SK-N-SH treated with all-trans-retinoic acid at 6 μM for 48 hours (cell line): ENCODE measurements at regions not wholly inside any gene's neighbourhood (a gene's known extent, or its start where the extent isn't known, plus 50 kb on each side); places are given as distances from the start of the nearest gene placed in this dataset.
A peak's percentile ranks its signal among the peaks of the same experiment; 100 is the strongest.

Experiments
- ATAC-seq: fragments of 200-7000 bp; cut with Tn5 transposase; 3 replicates; pipeline ENCODE4 v1.9.1; 2020; ENCODE audit warnings: mild to moderate bottlenecking, moderate library complexity
- BACH2 ChIP-seq: fragments of 250-450 bp; sonication (Bioruptor Pico); IDR thresholded peaks from 2 replicates; pipeline ENCODE4 v1.9.0; 2021; ENCODE audit warnings: mild to moderate bottlenecking, borderline replicate concordance
- CSDC2 ChIP-seq: fragments of 250-450 bp; sonication (Bioruptor Pico); IDR thresholded peaks from 2 replicates; pipeline ENCODE4 v1.5.0; 2020; ENCODE audit warnings: mild to moderate bottlenecking, moderate library complexity
- CSRNP3 ChIP-seq: fragments of 250-450 bp; sonication (Bioruptor Pico); IDR thresholded peaks from 2 replicates; pipeline ENCODE4 v1.5.1; 2021; ENCODE audit warnings: mild to moderate bottlenecking, moderate library complexity
- ESRRG ChIP-seq: fragments of 250-450 bp; sonication (Bioruptor Pico); IDR thresholded peaks from 2 replicates; pipeline ENCODE4 v1.6.1; 2021; ENCODE audit warnings: mild to moderate bottlenecking
- OSR1 ChIP-seq: fragments of 250-450 bp; sonication (Bioruptor Pico); IDR thresholded peaks from 2 replicates; pipeline ENCODE4 v1.8.0; 2022; ENCODE audit warnings: moderate library complexity, mild to moderate bottlenecking, inconsistent platforms
- POU6F1 ChIP-seq: fragments of 250-450 bp; sonication (Bioruptor Pico); IDR thresholded peaks from 2 replicates; pipeline ENCODE4 v1.8.0; 2021; ENCODE audit warnings: low read depth, mild to moderate bottlenecking, moderate library complexity, borderline replicate concordance
- PPARA ChIP-seq: fragments of 250-450 bp; sonication (Bioruptor Pico); IDR thresholded peaks from 2 replicates; pipeline ENCODE4 v1.5.0; 2020; ENCODE audit warnings: mild to moderate bottlenecking, borderline replicate concordance
- RARB ChIP-seq: fragments of 250-450 bp; sonication (Bioruptor Pico); IDR thresholded peaks from 2 replicates; pipeline ENCODE4 v1.8.0; 2021; ENCODE audit warnings: mild to moderate bottlenecking, moderate library complexity
- SNAI2 ChIP-seq: fragments of 250-450 bp; sonication (Bioruptor Pico); IDR thresholded peaks from 2 replicates; pipeline ENCODE4 v1.5.0; 2020; ENCODE audit warnings: mild to moderate bottlenecking, moderate library complexity
- TCF4 ChIP-seq: fragments of 250-450 bp; sonication (Bioruptor Pico); IDR thresholded peaks from 2 replicates; pipeline ENCODE4 v1.8.0; 2021; ENCODE audit warnings: mild to moderate bottlenecking, moderate library complexity, borderline replicate concordance
- ZFP30 ChIP-seq: fragments of 450-650 bp; formaldehyde crosslinking; IDR thresholded peaks from 2 replicates; pipeline ENCODE4 v1.5.0; 2022; ENCODE audit warnings: mild to moderate bottlenecking, moderate library complexity
- ZNF565 ChIP-seq: fragments of 450-650 bp; formaldehyde crosslinking; conservative IDR thresholded peaks from 2 replicates; pipeline ENCODE4 v1.5.0; 2020; ENCODE audit warnings: low read depth, mild to moderate bottlenecking, moderate library complexity
- ZNF70 ChIP-seq: fragments of 450-650 bp; formaldehyde crosslinking; IDR thresholded peaks from 2 replicates; pipeline ENCODE4 v1.5.0; 2020; ENCODE audit warnings: mild to moderate bottlenecking, moderate library complexity
- ZNF8 ChIP-seq: fragments of 450-650 bp; formaldehyde crosslinking; IDR thresholded peaks from 2 replicates; pipeline ENCODE4 v1.5.0; 2020; ENCODE audit warnings: mild to moderate bottlenecking, moderate library complexity
- TF ChIP-seq, protein P1 (sequence below): fragments of 250-450 bp; sonication (Bioruptor Pico); IDR thresholded peaks from 2 replicates; pipeline ENCODE4 v1.5.1; 2020; ENCODE audit warnings: low read depth, mild to moderate bottlenecking, moderate library complexity

DNA sequence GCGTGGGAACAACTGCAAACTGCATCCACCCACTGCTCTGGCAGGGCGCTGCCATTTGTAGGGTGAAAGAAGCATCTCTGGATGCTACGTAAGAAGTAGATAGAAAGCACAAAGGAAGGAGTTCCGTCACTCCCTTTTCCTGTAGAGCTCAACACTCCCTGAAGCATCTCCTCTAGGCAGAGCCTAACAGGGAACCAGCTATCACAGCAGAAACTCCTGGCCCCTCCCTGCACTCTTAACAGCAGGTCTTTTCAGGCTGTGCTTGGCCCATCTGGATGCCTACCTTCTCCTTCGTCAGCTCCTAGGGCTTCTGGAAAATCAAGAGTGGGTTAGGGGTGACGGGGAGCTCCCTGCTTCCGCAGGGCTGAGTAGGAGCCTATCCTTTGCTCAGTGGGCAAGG, 112.9 kb upstream of the TLL1 start:
- TF ChIP-seq POU6F1 (CRISPR knock-in tag) (no peak), ZNF565 (CRISPR knock-in tag) (no peak)
- TF ChIP-seq, all 23 proteins: peak for 0
- ATAC-seq: peak; percentile 30; the same call in 2 of the 3 replicates

- TF ChIP-seq PPARA (CRISPR knock-in tag) (no peak), CSRNP3 (CRISPR knock-in tag) (no peak), ZNF70 (CRISPR knock-in tag) (no peak), SNAI2 (CRISPR knock-in tag) (no peak), OSR1 (CRISPR knock-in tag) (no peak)
- TF ChIP-seq, protein P1, sequence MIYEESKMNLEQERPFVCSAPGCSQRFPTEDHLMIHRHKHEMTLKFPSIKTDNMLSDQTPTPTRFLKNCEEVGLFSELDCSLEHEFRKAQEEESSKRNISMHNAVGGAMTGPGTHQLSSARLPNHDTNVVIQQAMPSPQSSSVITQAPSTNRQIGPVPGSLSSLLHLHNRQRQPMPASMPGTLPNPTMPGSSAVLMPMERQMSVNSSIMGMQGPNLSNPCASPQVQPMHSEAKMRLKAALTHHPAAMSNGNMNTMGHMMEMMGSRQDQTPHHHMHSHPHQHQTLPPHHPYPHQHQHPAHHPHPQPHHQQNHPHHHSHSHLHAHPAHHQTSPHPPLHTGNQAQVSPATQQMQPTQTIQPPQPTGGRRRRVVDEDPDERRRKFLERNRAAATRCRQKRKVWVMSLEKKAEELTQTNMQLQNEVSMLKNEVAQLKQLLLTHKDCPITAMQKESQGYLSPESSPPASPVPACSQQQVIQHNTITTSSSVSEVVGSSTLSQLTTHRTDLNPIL (CRISPR knock-in tag): no peak
- ATAC-seq: no peak; the same call in 2 of the 3 replicates
These were observed 111.1 kb upstream of the TLL1 start for GRCh38 chr4:165761963-165762362.

DNA sequence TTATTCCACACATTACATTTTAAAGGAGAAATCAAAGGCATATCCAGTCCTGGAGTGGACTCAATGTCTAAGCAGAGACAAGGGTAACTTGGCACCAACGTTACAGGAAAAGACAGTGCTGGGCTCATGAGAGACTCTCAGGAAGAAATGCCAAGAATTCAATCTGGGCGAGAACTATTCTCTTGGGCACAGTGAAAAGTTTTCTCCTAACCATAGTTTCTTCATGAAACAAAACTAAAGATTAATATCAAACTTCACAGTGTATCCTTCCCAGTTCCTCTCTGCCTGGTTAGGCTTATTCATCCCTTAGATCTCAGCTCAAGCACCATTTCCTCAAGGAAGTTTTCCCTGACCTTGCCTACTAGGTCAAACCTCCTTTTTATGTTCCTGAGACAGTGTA, 109.4 kb upstream of the TLL1 start:
- peak; percentile 18; the same call in 1 of the 3 replicates for ATAC-seq
- TF ChIP-seq POU6F1 (CRISPR knock-in tag) (no peak), BACH2 (CRISPR knock-in tag) (no peak), CSRNP3 (CRISPR knock-in tag) (no peak), RARB (no peak), TCF4 (CRISPR knock-in tag) (no peak), CSDC2 (CRISPR knock-in tag) (no peak), ZFP30 (CRISPR knock-in tag) (no peak), ZNF70 (CRISPR knock-in tag) (no peak), ESRRG (CRISPR knock-in tag) (no peak), OSR1 (CRISPR knock-in tag) (no peak), SNAI2 (CRISPR knock-in tag) (no peak)
- TF ChIP-seq, protein P1 (CRISPR knock-in tag): no peak

DNA sequence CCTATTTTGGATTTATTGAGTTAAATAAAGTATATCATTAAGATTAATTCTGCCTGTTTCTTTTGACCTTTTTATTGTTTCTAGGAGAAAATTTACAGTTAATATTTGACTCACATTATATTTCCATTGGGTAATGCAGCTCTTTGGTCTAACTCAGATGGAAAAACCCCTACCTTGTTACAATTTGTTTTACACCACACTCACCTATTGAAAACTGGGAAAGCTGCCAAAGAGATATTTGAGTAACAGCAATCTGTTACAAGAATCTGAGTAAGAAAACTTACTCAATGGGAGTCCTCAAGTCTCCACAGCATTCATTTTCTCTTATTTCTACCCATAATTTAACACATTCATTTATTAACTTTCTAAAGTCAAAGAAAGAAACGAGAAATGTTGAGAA, 108.0 kb upstream of the TLL1 start:
- no peak for TF ChIP-seq SNAI2 (CRISPR knock-in tag)
- TF ChIP-seq ZNF70 (CRISPR knock-in tag): no peak
- no peak for TF ChIP-seq CSRNP3 (CRISPR knock-in tag)
- no peak for TF ChIP-seq ZNF8 (CRISPR knock-in tag)
- TF ChIP-seq, all 23 proteins: peak for 0
- ATAC-seq: no peak
